ENCODE measurements at regions not wholly inside any gene's neighbourhood (a gene's known extent, or its start where the extent isn't known, plus 50 kb on each side); places are given as distances from the start of the nearest gene placed in this dataset.

GRCh38 chr6:23367311-23367710 lies 758.7 kb upstream of the NRSN1 start:
- TF ChIP-seq CTCF (IDR thresholded peaks at IDR 0.05; ENCODE audit: poor library complexity, severe bottlenecking), result no peak
- no peak for TF ChIP-seq REST (IDR thresholded peaks at IDR 0.05; ENCODE audit: borderline replicate concordance)
- TF ChIP-seq EZH2 (IDR thresholded peaks at IDR 0.05; ENCODE audit: borderline replicate concordance, insufficient read depth, low read length, poor library complexity, severe bottlenecking), result no peak
- no peak for TF ChIP-seq POLR2AphosphoS5 (IDR thresholded peaks at IDR 0.05)
- TF ChIP-seq EP300 (conservative IDR thresholded peaks at IDR 0.05; ENCODE audit: poor library complexity, severe bottlenecking), result no peak
- TF ChIP-seq SMC3 (conservative IDR thresholded peaks at IDR 0.05; ENCODE audit: poor library complexity), result no peak
- no peak for TF ChIP-seq TAF1 (IDR thresholded peaks at IDR 0.05; ENCODE audit: low read depth)

All from neural cell (in vitro differentiated cells).